Panc1 (cell line): ENCODE measurements at regions not wholly inside any gene's neighbourhood (a gene's known extent, or its start where the extent isn't known, plus 50 kb on each side); places are given as distances from the start of the nearest gene placed in this dataset.

Experiments
- ATAC-seq: fragments of 200-7000 bp; cut with Tn5 transposase; 2 replicates; pipeline ENCODE4 v1.9.1; 2020; ENCODE audit warnings: mild to moderate bottlenecking, moderate library complexity
- BruUV-seq: library from RNA; stranded (reverse); fragments of 400-500 nt; replicated peaks from 2 replicates; lab custom pipeline; 2021; lab: Mats Ljungman, UMichigan
- CTCF ChIA-PET: fragments of 300-600 bp; sonication (Branson Sonifier 250); formaldehyde crosslinking; loops from one replicate; lab custom pipeline; 2022; ENCODE audit warnings: antibody characterized with exemption; lab: Charles Lee
- POLR2A ChIA-PET: fragments of 300-600 bp; sonication (Branson Sonifier 250); formaldehyde crosslinking; loops from one replicate; lab custom pipeline; 2022; ENCODE audit warnings: antibody characterized with exemption; lab: Charles Lee
- DNase-seq: peaks from one replicate; pipeline ENCODE4 v3.0.0-alpha.2; 2010; ENCODE audit warnings: low read depth, low spot score
- H3K27ac ChIP-seq: 2 replicates; pipeline ENCODE4 v1.5.1; 2011; ENCODE audit warnings: mild to moderate bottlenecking, low read length, inconsistent platforms
- H3K27me3 ChIP-seq: fragments of 200-500 bp; sonication (Bioruptor generic); 2 replicates; pipeline ENCODE4 v1.6.0; 2014; ENCODE audit warnings: low read length, inconsistent platforms; ENCODE audit not compliant: control insufficient read depth, insufficient read depth
- H3K36me3 ChIP-seq: fragments of 200-500 bp; sonication (Bioruptor generic); 2 replicates; pipeline ENCODE4 v1.5.1; 2014; ENCODE audit warnings: inconsistent platforms, mild to moderate bottlenecking, low read length, moderate library complexity; ENCODE audit not compliant: control insufficient read depth, insufficient read depth
- H3K4me1 ChIP-seq: 2 replicates; pipeline ENCODE4 v1.5.1; 2011; ENCODE audit warnings: inconsistent platforms, mild to moderate bottlenecking, low read length, moderate library complexity; ENCODE audit not compliant: control insufficient read depth, insufficient read depth
- H3K4me3 ChIP-seq, 2 experiments: 2 replicates each; pipeline ENCODE4 v1.5.1; 2011 to 2012; ENCODE audit warnings: low read depth in 2 of 2, low read length in 2 of 2, mild to moderate bottlenecking in 2 of 2, inconsistent platforms in 1 of 2, moderate library complexity in 1 of 2
- H3K9me3 ChIP-seq: fragments of 200-500 bp; sonication (Bioruptor generic); 2 replicates; pipeline ENCODE4 v1.5.1; 2014; ENCODE audit warnings: low read depth, mild to moderate bottlenecking, inconsistent platforms, low read length, moderate library complexity; ENCODE audit not compliant: control insufficient read depth, insufficient read depth
- CTCF ChIP-seq: fragments of 450-650 bp; IDR thresholded peaks from 2 replicates; pipeline ENCODE4 v1.5.1; 2017; ENCODE audit warnings: mild to moderate bottlenecking
- POLR2AphosphoS5 ChIP-seq: IDR thresholded peaks from 2 replicates; pipeline ENCODE4 v1.6.1; 2012; ENCODE audit warnings: mild to moderate bottlenecking, low read depth, low read length, moderate library complexity
- REST ChIP-seq, 2 experiments: IDR thresholded peaks; 2 replicates each; pipeline ENCODE4 v1.6.1; 2011 to 2012; ENCODE audit warnings: low read depth in 2 of 2, control low read depth in 1 of 2, low read length in 1 of 2, mild to moderate bottlenecking in 1 of 2, moderate library complexity in 1 of 2; ENCODE audit not compliant: insufficient read depth in 1 of 2
- SIN3A ChIP-seq: IDR thresholded peaks from 2 replicates; pipeline ENCODE4 v1.6.1; 2012; ENCODE audit warnings: low read depth, mild to moderate bottlenecking, low read length, moderate library complexity, borderline replicate concordance; ENCODE audit not compliant: insufficient read depth
- TCF7L2 ChIP-seq: IDR thresholded peaks from 2 replicates; pipeline ENCODE4 v1.6.1; 2011; ENCODE audit warnings: mild to moderate bottlenecking, low read depth, low read length, inconsistent platforms
- in situ Hi-C: cut with HindIII; loops from 2 replicates; pipeline ENCODE4 v1.10.0; 2016; ENCODE audit warnings: low sequenced_read_pairs, low pct_unique_long_range_greater_than_20kb
- intact Hi-C: fragments of 100-400 bp; cut with micrococcal nuclease; formaldehyde crosslinking; loops from one replicate; pipeline ENCODE4 v1.10.0; 2022; ENCODE audit not compliant: unreplicated experiment

- Histone ChIP-seq H3K36me3 (no peaks in the 10 kb centered on the region), H3K4me3 (no peak overlapping the region), H3K27me3 (no peaks in the 10 kb centered on the region), H3K9me3 (no peaks in the 10 kb centered on the region), H3K27ac (no peak overlapping the region), H3K4me1 (no peaks in the 10 kb centered on the region)
- ChIA-PET CTCF (no interaction called here), POLR2A (interaction anchor here (0.6 kb wide), 1 partner anchor 27 kb away, joined by 5 read pairs; no protein-coding TSS in a partner anchor)
- TF ChIP-seq REST (IDR thresholded peaks at IDR 0.05; ENCODE audit: insufficient read depth in 1 of 2, low read depth in 2 of 2, low read length in 1 of 2) (no peak), POLR2AphosphoS5 (no peak), CTCF (no peak), TCF7L2 (no peak), SIN3A (no peak)
- ATAC-seq (no peak), DNase-seq (no peak)
- no TSS peak for BruUV-seq
- in situ Hi-C loops = no loop called here
- intact Hi-C loops = no loop called here
Measured at GRCh38 chr10:33809732-33810131, 475.3 kb upstream of the NRP1 start.

- intact Hi-C loops = no loop called here
- H3K36me3 ChIP-seq = no peaks in the 10 kb centered on the region
- no peak overlapping the region for H3K4me3 ChIP-seq
- no peak overlapping the region for H3K27ac ChIP-seq
- no TSS peak for BruUV-seq
- H3K27me3 ChIP-seq = no peaks in the 10 kb centered on the region
- no peaks in the 10 kb centered on the region for H3K9me3 ChIP-seq
- H3K4me1 ChIP-seq = no peaks in the 10 kb centered on the region
- no peak for TF ChIP-seq SIN3A
- TF ChIP-seq TCF7L2 = no peak
- no peak for TF ChIP-seq REST (IDR thresholded peaks at IDR 0.05; ENCODE audit: insufficient read depth in 1 of 2, low read depth in 2 of 2, low read length in 1 of 2)
- no peak for TF ChIP-seq CTCF
- ATAC-seq = no peak
- DNase-seq = no peak
- CTCF ChIA-PET = no interaction called here
- in situ Hi-C loops = no loop called here
- POLR2A ChIA-PET = no interaction called here
Measured at GRCh38 chr10:33808475-33808874, 474.0 kb upstream of the NRP1 start.
